ENCODE measurements at regions not wholly inside any gene's neighbourhood (a gene's known extent, or its start where the extent isn't known, plus 50 kb on each side); places are given as distances from the start of the nearest gene placed in this dataset.

DNA sequence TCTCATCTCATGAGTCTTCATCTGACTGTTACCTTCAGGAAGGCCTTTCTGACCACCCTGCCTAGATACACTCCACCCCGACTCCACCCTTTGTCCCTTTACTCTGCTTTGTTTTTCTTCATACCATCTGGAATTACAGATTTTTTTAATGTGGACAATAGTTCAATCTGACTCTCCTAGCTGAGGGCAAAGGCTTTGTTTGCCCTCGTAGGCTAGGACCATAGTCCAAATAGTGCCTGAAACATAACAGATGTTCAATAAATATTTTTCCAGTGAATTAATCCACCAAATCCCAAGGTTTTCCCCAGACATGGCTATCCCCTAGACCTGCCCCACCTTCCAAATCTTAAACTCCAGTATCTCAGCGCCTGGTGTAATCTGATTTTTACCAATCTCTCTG is 176.5 kb upstream of the GJB5 start:
- TF ChIP-seq, protein P1, sequence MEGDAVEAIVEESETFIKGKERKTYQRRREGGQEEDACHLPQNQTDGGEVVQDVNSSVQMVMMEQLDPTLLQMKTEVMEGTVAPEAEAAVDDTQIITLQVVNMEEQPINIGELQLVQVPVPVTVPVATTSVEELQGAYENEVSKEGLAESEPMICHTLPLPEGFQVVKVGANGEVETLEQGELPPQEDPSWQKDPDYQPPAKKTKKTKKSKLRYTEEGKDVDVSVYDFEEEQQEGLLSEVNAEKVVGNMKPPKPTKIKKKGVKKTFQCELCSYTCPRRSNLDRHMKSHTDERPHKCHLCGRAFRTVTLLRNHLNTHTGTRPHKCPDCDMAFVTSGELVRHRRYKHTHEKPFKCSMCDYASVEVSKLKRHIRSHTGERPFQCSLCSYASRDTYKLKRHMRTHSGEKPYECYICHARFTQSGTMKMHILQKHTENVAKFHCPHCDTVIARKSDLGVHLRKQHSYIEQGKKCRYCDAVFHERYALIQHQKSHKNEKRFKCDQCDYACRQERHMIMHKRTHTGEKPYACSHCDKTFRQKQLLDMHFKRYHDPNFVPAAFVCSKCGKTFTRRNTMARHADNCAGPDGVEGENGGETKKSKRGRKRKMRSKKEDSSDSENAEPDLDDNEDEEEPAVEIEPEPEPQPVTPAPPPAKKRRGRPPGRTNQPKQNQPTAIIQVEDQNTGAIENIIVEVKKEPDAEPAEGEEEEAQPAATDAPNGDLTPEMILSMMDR (conservative IDR thresholded peaks at IDR 0.05), result no peak
- no peak for TF ChIP-seq ZFX (IDR thresholded peaks at IDR 0.05)
